ENCODE measurements at regions not wholly inside any gene's neighbourhood (a gene's known extent, or its start where the extent isn't known, plus 50 kb on each side); places are given as distances from the start of the nearest gene placed in this dataset.

DNA sequence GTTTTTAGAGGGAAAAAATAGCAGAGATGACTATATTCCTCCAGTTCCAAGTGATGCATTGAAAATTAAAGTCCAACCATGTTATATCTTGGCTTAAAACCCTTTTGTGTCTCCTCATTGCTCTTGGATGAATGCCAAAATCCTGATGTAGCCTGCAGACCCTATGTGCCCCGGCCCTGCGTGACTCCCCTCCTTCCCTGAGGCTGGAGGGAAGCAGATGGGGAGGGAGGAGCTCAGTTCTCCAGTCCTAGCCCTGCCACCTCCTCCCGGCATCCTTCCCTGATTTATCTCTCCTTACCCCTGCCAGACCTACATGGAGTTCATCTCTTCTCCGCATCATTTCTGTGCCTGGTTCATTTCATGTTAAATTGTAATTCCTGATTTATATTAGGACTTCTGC is 397.4 kb downstream of the PTPRU start:
- ATAC-seq (no peak), FAIRE-seq (no peak), DNase-seq (ENCODE audit: low read depth in 1 of 2, low spot score in 1 of 2) (no peak)
- POLR2A ChIA-PET, result no interaction called here
- H3K27ac ChIP-seq, result no peak overlapping the region
- H3K9me3 ChIP-seq, result no peaks in the 10 kb centered on the region
- no peak overlapping the region for H3K4me2 ChIP-seq
- H3K4me1 ChIP-seq, result no peaks in the 10 kb centered on the region
- no peak overlapping the region for H3K4me3 ChIP-seq
- CTCF ChIA-PET, result interaction anchor here (0.9 to 1.1 kb wide), 2 partner anchors 8 to 746 kb away, joined by 4 read pairs; no protein-coding TSS in a partner anchor
- TF ChIP-seq NR3C1 (IDR thresholded peaks at IDR 0.05), result no peak
- TF ChIP-seq BHLHE40 (IDR thresholded peaks at IDR 0.05; ENCODE audit: low read depth, low read length), result no peak
- WGBS (ENCODE audit: missing lambda C conversion rate), result 62% methylated on average over 4 of the region's 4 CpGs

DNA sequence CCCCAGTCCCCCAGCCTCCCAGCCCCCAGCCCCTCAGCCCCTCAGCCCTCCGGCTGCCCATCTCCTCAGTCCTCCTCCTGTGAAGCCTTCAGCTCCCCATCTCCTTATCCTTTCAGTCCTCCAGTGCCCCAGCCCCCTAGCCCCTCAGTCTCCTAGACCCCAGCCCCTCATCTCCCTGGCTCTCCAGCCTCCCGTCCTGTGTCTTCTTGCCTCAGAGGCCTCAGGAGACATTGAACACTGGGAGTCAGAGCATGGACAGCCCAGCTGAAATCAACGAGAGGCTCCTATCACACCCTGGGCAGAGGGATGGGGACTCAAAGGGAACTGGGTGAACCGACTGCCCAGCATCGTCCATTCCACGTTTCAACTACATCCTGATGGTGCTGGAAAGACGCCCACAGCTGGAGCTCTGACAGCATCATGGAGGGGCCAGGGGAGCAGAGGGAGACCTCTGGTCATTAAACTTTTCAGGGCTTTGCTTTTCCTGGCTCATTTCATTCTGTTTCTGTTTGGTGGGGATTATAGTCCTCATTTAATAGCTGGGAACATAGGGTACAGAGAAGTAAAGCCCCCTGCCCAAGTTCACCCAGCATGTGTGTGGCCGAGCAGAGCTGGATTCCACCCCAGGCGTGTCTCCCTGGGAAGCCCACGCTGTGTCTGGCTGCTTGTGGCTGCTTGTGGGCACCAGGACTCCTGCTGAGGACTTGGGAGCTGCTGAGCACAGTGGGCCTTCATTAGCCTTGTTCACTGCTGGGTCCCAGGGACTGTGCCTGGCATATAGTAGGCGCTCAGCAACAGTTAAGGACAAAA is 396.7 kb downstream of the PTPRU start:
- TF ChIP-seq CHD2 (IDR thresholded peaks at IDR 0.05; ENCODE audit: low read length, partially characterized antibody) (no peak), PHF8 (IDR thresholded peaks at IDR 0.05; ENCODE audit: borderline replicate concordance, low read depth) (no peak), RARB (CRISPR knock-in tag; IDR thresholded peaks at IDR 0.05) (no peak), EHMT2 (IDR thresholded peaks at IDR 0.05; ENCODE audit: low read depth) (no peak), ZC3H11A (IDR thresholded peaks at IDR 0.05) (no peak), HOXB13 (CRISPR knock-in tag; IDR thresholded peaks at IDR 0.05; ENCODE audit: low read depth) (no peak), HOXB5 (CRISPR knock-in tag; IDR thresholded peaks at IDR 0.05) (no peak), ZSCAN20 (CRISPR knock-in tag; IDR thresholded peaks at IDR 0.05) (no peak)
- TF ChIP-seq, protein P1, sequence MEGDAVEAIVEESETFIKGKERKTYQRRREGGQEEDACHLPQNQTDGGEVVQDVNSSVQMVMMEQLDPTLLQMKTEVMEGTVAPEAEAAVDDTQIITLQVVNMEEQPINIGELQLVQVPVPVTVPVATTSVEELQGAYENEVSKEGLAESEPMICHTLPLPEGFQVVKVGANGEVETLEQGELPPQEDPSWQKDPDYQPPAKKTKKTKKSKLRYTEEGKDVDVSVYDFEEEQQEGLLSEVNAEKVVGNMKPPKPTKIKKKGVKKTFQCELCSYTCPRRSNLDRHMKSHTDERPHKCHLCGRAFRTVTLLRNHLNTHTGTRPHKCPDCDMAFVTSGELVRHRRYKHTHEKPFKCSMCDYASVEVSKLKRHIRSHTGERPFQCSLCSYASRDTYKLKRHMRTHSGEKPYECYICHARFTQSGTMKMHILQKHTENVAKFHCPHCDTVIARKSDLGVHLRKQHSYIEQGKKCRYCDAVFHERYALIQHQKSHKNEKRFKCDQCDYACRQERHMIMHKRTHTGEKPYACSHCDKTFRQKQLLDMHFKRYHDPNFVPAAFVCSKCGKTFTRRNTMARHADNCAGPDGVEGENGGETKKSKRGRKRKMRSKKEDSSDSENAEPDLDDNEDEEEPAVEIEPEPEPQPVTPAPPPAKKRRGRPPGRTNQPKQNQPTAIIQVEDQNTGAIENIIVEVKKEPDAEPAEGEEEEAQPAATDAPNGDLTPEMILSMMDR (IDR thresholded peaks at IDR 0.05), result no peak
- TF ChIP-seq, protein P2, sequence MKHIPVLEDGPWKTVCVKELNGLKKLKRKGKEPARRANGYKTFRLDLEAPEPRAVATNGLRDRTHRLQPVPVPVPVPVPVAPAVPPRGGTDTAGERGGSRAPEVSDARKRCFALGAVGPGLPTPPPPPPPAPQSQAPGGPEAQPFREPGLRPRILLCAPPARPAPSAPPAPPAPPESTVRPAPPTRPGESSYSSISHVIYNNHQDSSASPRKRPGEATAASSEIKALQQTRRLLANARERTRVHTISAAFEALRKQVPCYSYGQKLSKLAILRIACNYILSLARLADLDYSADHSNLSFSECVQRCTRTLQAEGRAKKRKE (CRISPR knock-in tag; IDR thresholded peaks at IDR 0.05; ENCODE audit: low read depth), result no peak
- H3K4me1 ChIP-seq, result no peaks in the 10 kb centered on the region
- H3K27ac ChIP-seq, result no peak overlapping the region
- no peak overlapping the region for H3K4me3 ChIP-seq
- ChIA-PET CTCF (interaction anchor here (0.6 to 0.9 kb wide), 2 partner anchors 9 to 490 kb away, joined by 4 read pairs; no protein-coding TSS in a partner anchor), POLR2A (no interaction called here)
- ATAC-seq (no peak), DNase-seq (ENCODE audit: low read depth in 1 of 2, low spot score in 1 of 2) (no peak), FAIRE-seq (no peak)
- 15% methylated on average over 7 of the region's 11 CpGs for WGBS (ENCODE audit: missing lambda C conversion rate)
- H3K4me2 ChIP-seq, result no peak overlapping the region
- H3K9me3 ChIP-seq, result no peaks in the 10 kb centered on the region

DNA sequence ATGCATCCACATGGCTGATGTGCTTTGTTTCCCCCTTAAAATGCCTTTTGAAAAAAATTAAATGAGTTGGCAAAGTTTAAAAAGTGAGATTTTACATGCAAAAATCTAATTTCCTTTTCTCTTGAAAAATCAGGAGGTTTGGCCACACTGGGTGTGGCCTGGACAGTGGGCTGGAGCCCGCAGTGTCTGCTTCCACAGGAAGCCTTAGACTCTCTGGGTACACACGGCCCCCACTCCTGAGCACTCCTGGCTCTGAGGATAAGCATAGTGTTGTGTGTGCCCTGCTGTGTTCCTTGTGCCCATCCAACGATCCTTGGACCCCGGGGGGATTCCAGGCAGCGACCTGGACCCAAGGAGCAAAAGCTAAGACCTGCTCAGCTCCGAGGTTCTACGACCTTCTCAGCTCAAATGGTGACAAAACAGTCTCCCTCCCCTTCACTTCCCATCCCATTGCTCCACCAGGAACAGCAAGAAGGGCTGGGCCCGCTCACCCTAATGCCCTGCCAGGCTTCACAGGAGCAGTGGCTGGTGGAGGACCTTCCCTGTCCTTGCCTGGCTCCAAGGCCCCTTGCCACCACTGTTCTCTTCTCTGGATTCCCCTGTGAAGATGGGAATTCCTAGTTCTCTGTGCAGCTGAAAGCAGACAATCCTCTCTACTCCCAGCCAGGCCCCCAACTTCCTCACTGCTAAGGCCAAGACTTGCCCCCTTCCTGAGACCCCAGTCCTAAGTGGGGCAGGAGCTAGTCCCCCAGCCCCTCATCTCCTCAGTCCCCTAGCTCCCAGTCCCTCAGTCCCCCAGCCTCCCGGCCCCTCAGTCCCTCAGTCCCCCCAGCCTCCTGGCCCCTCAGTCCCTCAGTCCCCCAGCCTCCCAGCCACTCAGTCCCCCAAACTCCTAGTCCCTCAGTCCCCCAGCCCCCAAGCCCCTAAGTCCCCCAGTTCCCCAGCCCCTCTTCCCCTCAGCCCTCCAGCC is 395.8 kb downstream of the PTPRU start:
- Histone ChIP-seq H3K4me3 (no peak overlapping the region), H3K27ac (no peak overlapping the region), H3K4me2 (no peak overlapping the region), H3K4me1 (no peaks in the 10 kb centered on the region), H3K9me3 (no peaks in the 10 kb centered on the region)
- WGBS (ENCODE audit: missing lambda C conversion rate), result 21% methylated on average over 8 of the region's 9 CpGs
- ATAC-seq, result no peak
- DNase-seq (ENCODE audit: low read depth in 1 of 2, low spot score in 1 of 2), result no peak
- CTCF ChIA-PET, result interaction anchor here (0.6 kb wide), 1 partner anchor 490 kb away, joined by 4 read pairs; no protein-coding TSS in a partner anchor
- POLR2A ChIA-PET, result no interaction called here
- TF ChIP-seq RNF2 (IDR thresholded peaks at IDR 0.05; ENCODE audit: borderline replicate concordance, low read depth) (no peak), CHD2 (IDR thresholded peaks at IDR 0.05; ENCODE audit: low read length, partially characterized antibody) (no peak), RARB (CRISPR knock-in tag; IDR thresholded peaks at IDR 0.05) (no peak), NFE2L2 (conservative IDR thresholded peaks at IDR 0.05; ENCODE audit: low read length) (no peak), HOXB5 (CRISPR knock-in tag; IDR thresholded peaks at IDR 0.05) (no peak), RCOR1 (IDR thresholded peaks at IDR 0.05; ENCODE audit: low read depth, low read length) (no peak), JUN (IDR thresholded peaks at IDR 0.05) (no peak), BHLHE40 (IDR thresholded peaks at IDR 0.05; ENCODE audit: low read depth, low read length) (no peak), ZC3H11A (IDR thresholded peaks at IDR 0.05) (no peak), HEYL (CRISPR knock-in tag; IDR thresholded peaks at IDR 0.05) (no peak), FOXS1 (CRISPR knock-in tag; IDR thresholded peaks at IDR 0.05) (no peak), HOXB13 (CRISPR knock-in tag; IDR thresholded peaks at IDR 0.05; ENCODE audit: low read depth) (no peak)
- TF ChIP-seq, protein P3, sequence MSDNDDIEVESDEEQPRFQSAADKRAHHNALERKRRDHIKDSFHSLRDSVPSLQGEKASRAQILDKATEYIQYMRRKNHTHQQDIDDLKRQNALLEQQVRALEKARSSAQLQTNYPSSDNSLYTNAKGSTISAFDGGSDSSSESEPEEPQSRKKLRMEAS (IDR thresholded peaks at IDR 0.05), result no peak
- TF ChIP-seq, protein P4, sequence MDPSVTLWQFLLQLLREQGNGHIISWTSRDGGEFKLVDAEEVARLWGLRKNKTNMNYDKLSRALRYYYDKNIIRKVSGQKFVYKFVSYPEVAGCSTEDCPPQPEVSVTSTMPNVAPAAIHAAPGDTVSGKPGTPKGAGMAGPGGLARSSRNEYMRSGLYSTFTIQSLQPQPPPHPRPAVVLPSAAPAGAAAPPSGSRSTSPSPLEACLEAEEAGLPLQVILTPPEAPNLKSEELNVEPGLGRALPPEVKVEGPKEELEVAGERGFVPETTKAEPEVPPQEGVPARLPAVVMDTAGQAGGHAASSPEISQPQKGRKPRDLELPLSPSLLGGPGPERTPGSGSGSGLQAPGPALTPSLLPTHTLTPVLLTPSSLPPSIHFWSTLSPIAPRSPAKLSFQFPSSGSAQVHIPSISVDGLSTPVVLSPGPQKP (IDR thresholded peaks at IDR 0.05; ENCODE audit: low read depth, low read length), result no peak
- TF ChIP-seq, protein P2 (CRISPR knock-in tag; IDR thresholded peaks at IDR 0.05; ENCODE audit: low read depth), result no peak
- TF ChIP-seq, protein P5, sequence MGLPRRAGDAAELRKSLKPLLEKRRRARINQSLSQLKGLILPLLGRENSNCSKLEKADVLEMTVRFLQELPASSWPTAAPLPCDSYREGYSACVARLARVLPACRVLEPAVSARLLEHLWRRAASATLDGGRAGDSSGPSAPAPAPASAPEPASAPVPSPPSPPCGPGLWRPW (IDR thresholded peaks at IDR 0.05), result no peak
- TF ChIP-seq, protein P6, sequence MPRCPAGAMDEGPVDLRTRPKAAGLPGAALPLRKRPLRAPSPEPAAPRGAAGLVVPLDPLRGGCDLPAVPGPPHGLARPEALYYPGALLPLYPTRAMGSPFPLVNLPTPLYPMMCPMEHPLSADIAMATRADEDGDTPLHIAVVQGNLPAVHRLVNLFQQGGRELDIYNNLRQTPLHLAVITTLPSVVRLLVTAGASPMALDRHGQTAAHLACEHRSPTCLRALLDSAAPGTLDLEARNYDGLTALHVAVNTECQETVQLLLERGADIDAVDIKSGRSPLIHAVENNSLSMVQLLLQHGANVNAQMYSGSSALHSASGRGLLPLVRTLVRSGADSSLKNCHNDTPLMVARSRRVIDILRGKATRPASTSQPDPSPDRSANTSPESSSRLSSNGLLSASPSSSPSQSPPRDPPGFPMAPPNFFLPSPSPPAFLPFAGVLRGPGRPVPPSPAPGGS (IDR thresholded peaks at IDR 0.05), result no peak
- FAIRE-seq, result no peak
